Stimulated activated memory B cell treated with anti-CD40 and anti-IgM and Interleukin-4, amounts not matched to agents 10 μg/mL and 1 μg/mL and 100 μg/mL, for 72 hours (primary cell): ENCODE measurements at regions not wholly inside any gene's neighbourhood (a gene's known extent, or its start where the extent isn't known, plus 50 kb on each side); places are given as distances from the start of the nearest gene placed in this dataset.

Experiments
- ATAC-seq: fragments of 150-1000 bp; cut with Tn5 transposase; 2 replicates; pipeline ENCODE4 v1.10.0; 2021
- H3K27ac Mint-ChIP-seq: one replicate; pipeline ENCODE4 v1.8.0; 2022; ENCODE audit warnings: mild to moderate bottlenecking, mixed read lengths
- H3K27me3 Mint-ChIP-seq: one replicate; pipeline ENCODE4 v1.8.0; 2022; ENCODE audit warnings: mixed read lengths
- H3K36me3 Mint-ChIP-seq: one replicate; pipeline ENCODE4 v1.8.0; 2022; ENCODE audit warnings: mixed read lengths
- H3K4me1 Mint-ChIP-seq: one replicate; pipeline ENCODE4 v1.8.0; 2022; ENCODE audit warnings: mixed read lengths
- H3K4me3 Mint-ChIP-seq: one replicate; pipeline ENCODE4 v1.8.0; 2022; ENCODE audit warnings: mild to moderate bottlenecking, moderate library complexity, mixed read lengths
- H3K9me3 Mint-ChIP-seq: one replicate; pipeline ENCODE4 v1.8.0; 2022; ENCODE audit warnings: mixed read lengths

DNA sequence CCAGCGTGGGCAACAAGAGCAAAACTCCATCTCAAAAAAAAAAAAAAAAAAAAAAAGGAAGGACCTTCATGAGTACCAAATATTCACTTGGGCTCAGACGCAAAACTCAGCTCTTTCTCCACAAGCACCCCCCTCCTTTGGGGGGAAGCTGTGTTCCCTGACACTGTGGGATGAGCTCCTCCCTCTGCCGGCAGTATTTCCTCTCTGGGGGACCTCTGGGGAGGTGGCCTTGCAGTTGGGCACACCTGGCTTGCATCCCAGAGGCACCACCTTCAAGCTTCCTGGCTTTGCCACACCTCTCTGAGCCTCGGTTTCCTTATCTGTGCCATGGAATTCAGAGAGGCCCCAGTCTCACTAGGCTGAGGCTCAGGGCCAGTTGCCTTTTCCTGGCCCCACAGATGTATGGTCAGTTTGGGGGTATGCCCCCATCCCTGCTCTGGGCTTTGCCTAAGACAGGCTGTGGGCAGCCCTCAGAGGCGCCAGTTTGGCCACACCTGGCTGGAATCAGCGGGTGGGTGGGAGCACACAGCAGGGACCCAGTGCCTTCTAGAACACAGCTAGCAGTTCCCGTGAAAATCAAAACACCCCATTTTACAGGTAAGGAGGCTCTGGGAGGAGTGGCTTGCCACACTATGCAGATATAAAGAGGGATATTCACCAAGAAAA, 157.5 kb upstream of the IER5L start:
- no peak overlapping the region for H3K27ac Mint-ChIP-seq
- ATAC-seq: no peak
- H3K27me3 Mint-ChIP-seq: peaks cover 37% of the 10 kb centered on the region
- H3K36me3 Mint-ChIP-seq: no peaks in the 10 kb centered on the region
- H3K4me3 Mint-ChIP-seq: no peak overlapping the region
- H3K9me3 Mint-ChIP-seq: peaks cover 6% of the 10 kb centered on the region
- H3K4me1 Mint-ChIP-seq: peaks cover 15% of the 10 kb centered on the region

DNA sequence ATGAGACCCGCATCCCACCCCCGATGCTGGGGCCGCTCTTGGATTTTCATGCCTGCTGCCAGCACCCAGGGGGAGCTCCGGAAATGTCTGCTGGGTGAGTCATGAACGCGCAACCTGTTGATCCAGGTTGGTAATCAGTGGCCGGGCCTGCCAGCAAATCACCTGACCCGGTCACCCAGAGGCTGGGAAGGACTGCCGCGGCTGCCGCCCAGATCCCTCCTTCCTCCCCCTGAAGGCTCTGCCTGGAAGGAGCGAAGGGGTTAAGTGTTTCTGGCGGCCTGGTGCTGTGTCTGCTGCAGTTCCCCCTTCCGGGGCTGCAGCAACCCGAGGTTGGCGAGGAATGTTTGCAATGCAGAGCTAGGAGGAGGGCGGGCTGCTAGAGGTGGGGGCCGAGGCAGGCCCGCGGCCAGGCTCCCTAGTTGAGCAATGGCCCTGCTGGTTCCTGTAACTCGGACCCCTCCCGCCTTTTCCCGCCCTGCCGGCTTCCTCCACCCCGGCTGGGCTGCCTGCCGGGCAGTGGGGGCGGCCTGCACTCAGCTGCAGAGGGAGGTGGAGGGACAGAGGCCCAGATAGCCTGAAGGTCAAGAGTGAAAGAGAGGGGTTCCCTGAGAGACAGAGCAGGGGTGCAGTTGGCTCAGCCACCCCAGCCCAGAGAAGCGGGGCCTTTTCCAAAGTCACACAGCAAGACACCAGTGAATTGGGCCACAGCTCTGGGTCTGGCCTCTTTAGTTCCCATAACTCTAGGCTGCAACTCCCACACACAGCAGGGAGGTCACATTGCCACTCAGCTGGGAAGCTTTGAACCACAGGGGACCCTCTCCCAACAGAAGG, 156.3 kb upstream of the IER5L start:
- peaks cover 6% of the 10 kb centered on the region for H3K9me3 Mint-ChIP-seq
- no peak for ATAC-seq
- peaks cover 15% of the 10 kb centered on the region for H3K4me1 Mint-ChIP-seq
- no peak overlapping the region for H3K27ac Mint-ChIP-seq
- H3K4me3 Mint-ChIP-seq: no peak overlapping the region
- no peaks in the 10 kb centered on the region for H3K36me3 Mint-ChIP-seq
- peaks cover 37% of the 10 kb centered on the region for H3K27me3 Mint-ChIP-seq

DNA sequence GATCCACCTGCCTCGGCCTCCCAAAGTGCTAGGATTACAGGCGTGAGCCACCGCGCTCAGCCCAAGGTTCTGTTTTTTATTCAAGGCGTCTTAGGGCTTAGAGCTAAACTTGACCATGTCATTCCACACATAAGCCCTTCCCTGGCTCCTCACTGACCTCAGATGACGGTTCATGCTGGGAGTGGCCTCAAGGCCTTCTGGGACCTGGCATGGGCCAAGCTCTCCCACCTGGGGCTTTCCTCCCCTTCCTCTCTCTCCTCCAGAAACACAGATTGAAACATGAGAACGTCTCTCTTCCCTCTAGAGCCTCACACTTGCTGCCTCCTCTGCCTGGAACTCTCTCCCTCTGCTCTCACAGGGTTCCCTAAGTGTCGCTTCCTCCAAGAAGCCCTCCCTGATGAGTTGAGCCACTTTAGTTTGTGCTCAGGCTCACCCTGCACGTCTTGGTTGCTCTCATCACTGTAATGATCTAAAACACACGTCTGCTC, 155.6 kb upstream of the IER5L start:
- Mint-ChIP-seq H3K4me1 (peaks cover 16% of the 10 kb centered on the region), H3K27me3 (peaks cover 37% of the 10 kb centered on the region), H3K9me3 (peaks cover 6% of the 10 kb centered on the region), H3K27ac (no peak overlapping the region), H3K4me3 (no peak overlapping the region), H3K36me3 (no peaks in the 10 kb centered on the region)
- ATAC-seq: no peak

DNA sequence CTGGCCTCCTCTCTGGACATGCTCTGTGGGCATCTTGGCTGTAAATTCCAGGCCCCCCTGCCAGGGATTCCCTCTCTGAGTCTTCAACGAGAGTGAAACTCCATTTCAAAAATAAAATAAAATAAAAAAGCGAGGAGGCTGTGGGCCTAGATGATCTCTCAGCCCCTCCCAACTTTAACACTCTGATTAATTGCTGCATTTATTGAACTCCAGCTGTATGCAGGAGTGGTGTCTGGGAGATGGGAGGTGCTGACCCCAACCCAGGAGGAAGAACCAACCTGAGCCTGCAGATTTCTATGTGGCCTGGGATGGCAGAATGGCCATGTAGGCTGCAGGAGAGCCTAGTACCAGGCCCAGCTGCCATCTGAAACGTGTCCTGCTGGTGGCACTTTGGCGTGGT, 154.5 kb upstream of the IER5L start:
- peaks cover 31% of the 10 kb centered on the region for H3K27me3 Mint-ChIP-seq
- no peaks in the 10 kb centered on the region for H3K36me3 Mint-ChIP-seq
- no peak for ATAC-seq
- peaks cover 20% of the 10 kb centered on the region for H3K4me1 Mint-ChIP-seq
- H3K4me3 Mint-ChIP-seq: no peak overlapping the region
- H3K9me3 Mint-ChIP-seq: peaks cover 6% of the 10 kb centered on the region
- no peak overlapping the region for H3K27ac Mint-ChIP-seq

DNA sequence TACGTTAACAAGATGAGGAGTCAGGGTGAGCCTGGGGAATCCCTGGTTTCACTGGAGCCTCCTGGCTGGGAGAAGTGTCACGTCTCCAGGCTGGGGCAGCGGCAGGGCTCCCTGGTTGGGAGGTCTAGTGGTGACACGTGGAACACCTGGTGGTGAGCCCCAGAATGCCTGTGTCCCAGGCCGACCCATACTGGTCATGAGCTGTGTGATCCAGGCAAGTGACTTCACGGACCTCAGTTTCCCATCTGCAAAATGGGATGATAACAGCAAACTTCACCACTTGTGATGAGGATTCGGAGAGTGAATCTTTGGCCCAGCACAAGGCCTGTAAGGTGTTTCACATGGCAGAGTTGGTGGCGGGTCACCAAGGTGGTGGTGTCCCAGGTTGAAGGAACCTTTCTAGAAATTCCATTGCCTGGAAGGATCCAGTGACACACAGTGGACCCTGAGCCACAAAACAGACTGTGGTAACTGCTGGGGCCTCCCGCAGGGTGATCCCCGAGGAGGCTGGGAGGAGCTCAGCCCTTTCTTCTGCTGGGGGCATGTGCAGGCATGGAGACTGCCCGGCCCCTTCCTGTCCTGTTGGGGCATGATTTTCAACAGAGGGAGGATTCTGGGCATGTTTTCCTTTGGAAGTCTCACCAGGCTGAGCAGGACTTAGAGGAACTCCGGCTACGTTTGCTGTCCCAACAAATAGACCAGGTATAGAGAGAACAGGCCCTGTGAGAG, 153.9 kb upstream of the IER5L start:
- Mint-ChIP-seq H3K27ac (no peak overlapping the region), H3K4me3 (no peak overlapping the region), H3K4me1 (peaks cover 20% of the 10 kb centered on the region), H3K36me3 (no peaks in the 10 kb centered on the region), H3K27me3 (peaks cover 28% of the 10 kb centered on the region), H3K9me3 (peaks cover 6% of the 10 kb centered on the region)
- no peak for ATAC-seq

DNA sequence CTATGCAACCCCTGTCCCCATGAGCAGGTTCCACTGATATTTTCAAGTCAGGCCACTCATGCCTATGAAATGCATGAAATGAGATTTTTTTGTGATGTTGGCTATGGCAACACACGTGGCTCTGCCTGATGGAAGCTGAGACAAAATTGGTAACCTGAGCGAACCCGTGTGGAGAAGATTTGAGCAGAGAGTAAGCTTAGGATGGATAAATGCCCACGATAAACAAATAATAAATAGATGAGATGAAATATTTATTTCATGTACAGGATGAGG, 153.4 kb upstream of the IER5L start:
- no peak overlapping the region for H3K4me3 Mint-ChIP-seq
- H3K27ac Mint-ChIP-seq: no peak overlapping the region
- peaks cover 6% of the 10 kb centered on the region for H3K9me3 Mint-ChIP-seq
- H3K4me1 Mint-ChIP-seq: peaks cover 15% of the 10 kb centered on the region
- H3K27me3 Mint-ChIP-seq: peaks cover 23% of the 10 kb centered on the region
- H3K36me3 Mint-ChIP-seq: no peaks in the 10 kb centered on the region
- no peak for ATAC-seq

DNA sequence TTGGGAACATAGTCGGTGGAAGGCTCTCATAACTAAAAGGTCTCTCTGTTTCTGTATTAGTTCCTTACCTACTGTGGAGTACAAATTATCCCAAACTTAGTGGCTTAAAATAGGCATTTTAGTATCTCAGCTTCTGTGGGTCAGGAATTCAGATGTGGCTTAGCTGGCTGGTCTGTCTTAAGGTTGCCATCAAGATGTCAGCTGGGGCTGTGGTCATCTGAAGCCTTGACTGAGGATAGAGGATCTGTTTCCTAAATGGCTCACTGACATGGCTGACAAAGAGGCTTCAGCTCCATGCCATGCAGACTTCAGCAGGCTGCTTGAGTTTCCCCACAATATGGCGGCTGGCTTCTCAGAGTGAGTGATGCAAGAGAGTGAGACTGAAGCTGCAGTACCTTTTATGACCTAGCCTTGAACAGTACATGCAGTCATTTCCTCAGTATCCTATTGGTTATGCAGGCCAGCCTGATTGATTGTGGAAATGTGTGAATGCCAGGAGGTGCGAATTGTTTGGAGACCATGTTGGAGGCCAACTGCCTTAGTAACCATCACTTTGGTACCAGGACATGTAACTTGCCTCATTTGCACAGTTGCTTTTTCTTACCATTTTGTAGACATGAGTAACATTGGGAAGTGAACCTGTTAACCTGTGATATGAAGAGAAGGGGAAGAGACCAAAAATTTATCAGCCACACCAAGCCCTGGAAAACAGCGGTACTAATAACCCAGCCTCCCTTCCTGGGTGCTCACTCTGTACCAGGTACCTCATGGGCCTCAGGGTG, 152.8 kb upstream of the IER5L start:
- H3K9me3 Mint-ChIP-seq: peaks cover 6% of the 10 kb centered on the region
- no peak overlapping the region for H3K27ac Mint-ChIP-seq
- no peak overlapping the region for H3K4me3 Mint-ChIP-seq
- H3K4me1 Mint-ChIP-seq: peaks cover 12% of the 10 kb centered on the region
- ATAC-seq: no peak
- H3K36me3 Mint-ChIP-seq: no peaks in the 10 kb centered on the region
- H3K27me3 Mint-ChIP-seq: peaks cover 21% of the 10 kb centered on the region

DNA sequence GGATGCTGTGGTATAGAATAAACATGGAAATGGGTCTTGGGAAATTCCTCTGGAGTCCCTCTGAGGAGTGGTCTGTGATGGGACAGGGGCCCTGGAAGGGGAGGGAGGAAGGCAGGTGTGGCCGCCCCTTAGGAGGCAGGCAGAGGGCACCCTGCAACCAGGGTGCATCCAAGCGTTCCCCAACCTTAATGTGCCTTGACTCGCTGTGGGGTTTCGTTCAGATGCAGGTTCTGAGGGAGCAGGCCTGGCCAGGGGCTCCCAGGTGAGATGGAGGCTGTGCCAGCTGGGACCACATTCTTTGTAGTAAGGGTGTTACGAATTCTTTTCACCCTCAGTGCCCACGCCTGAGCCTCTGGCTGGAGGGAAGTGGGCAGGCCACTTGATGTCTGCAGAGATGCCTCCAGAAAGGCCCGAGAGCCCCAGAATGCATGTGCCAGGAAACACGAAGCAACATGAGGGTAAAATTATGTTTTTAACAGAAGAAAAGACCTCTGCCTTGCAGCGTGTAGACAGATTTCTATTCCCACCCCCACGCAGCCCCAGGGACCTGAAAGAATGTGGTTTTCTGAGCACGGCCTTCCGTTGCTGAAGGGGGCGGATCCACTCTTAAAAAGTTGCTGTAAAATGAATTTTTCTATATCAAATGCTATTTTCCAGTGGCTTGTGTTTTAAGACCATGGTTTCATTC, 150.4 kb upstream of the IER5L start:
- no peak overlapping the region for H3K27ac Mint-ChIP-seq
- H3K9me3 Mint-ChIP-seq: peaks cover 6% of the 10 kb centered on the region
- H3K27me3 Mint-ChIP-seq: peaks cover 4% of the 10 kb centered on the region
- peaks cover 5% of the 10 kb centered on the region for H3K4me1 Mint-ChIP-seq
- no peak overlapping the region for H3K4me3 Mint-ChIP-seq
- H3K36me3 Mint-ChIP-seq: no peaks in the 10 kb centered on the region
- no peak for ATAC-seq

DNA sequence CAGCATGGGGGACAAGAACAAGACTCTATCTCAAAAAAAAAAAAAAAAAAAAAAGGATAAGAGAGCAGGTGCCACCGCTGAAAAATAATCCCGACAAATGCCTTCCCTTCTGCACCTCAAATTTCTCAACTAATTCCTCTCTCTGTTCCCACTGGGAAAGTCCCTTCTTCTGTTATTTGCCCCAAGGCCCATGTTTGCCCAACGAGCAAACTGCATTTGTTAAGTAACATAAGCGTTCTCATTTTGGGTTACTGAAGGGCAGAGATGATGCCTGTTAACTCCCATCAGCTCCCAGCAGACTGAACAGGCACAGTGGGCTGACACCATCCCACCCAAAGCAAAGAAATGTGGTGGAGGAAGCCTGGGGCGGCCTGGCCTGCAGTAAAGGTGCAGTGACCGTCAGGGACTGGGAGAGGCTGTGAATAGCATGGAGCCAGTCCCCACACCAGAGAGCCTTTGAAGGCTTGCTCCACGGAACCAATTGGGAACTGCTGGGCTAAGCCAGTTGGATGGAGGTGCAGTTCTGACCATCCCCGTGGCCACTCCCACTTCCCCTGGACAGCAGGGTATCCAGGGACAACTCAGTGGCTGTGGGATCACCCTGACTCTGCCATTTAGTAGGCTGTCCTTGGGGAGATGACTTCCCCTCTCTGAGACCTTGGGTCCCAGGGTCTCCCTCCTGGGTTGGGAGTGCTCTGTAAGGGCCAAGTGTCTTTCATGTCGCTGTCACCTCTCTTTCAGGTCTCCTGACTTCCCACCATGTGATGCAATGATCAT, 149.7 kb upstream of the IER5L start:
- no peak for ATAC-seq
- H3K27me3 Mint-ChIP-seq: peaks cover 9% of the 10 kb centered on the region
- no peaks in the 10 kb centered on the region for H3K36me3 Mint-ChIP-seq
- peaks cover 5% of the 10 kb centered on the region for H3K4me1 Mint-ChIP-seq
- H3K4me3 Mint-ChIP-seq: no peak overlapping the region
- peaks cover 6% of the 10 kb centered on the region for H3K9me3 Mint-ChIP-seq
- H3K27ac Mint-ChIP-seq: no peak overlapping the region

DNA sequence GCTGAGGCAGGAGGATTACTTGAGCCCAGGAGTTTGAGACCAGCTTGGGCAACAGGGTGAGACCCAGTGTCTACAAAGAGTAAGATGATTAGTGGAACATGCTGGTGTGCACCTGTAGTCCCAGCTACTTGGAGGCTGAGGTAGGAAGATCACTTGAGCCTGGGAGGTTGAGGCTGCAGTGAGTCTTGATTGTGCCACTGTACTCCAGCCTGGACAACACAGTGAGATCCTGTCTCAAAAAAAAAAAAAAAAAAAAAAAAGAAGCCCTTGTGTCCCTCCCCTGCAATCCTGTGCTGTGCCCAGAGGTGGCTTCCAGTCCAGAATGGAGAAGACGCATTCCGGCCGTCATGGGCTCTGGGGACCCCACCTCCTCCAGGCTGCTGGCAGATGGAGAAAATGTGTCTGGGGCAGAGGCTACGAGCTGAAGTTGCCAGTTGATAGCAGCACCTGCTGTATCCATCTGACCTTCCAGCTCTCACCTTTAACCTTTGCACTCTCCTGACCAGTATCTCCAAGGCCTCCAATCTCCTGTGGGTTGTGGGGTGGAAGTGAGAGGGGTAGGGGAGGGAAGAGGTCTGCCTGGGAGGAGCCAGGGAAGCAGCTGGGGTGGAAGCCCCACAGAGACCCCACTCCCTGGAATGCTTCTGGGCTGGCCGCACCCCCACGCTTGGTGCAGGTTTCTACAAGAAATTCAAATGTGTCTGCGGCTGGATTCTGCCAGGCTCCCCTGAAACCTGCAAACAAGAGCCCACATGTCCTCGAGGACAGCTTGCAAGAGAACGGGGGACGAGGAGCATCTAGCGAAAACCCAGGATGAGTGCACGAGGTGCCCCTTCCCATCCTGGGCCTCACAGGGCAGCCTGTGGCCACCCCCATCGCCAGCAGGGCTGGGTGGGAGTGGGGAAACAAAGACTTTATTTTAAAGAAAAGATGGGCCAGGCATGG, 148.3 kb upstream of the IER5L start:
- peaks cover 21% of the 10 kb centered on the region for H3K27me3 Mint-ChIP-seq
- H3K4me1 Mint-ChIP-seq: peaks cover 5% of the 10 kb centered on the region
- H3K9me3 Mint-ChIP-seq: peaks cover 4% of the 10 kb centered on the region
- H3K36me3 Mint-ChIP-seq: no peaks in the 10 kb centered on the region
- H3K4me3 Mint-ChIP-seq: no peak overlapping the region
- ATAC-seq: no peak
- H3K27ac Mint-ChIP-seq: no peak overlapping the region

DNA sequence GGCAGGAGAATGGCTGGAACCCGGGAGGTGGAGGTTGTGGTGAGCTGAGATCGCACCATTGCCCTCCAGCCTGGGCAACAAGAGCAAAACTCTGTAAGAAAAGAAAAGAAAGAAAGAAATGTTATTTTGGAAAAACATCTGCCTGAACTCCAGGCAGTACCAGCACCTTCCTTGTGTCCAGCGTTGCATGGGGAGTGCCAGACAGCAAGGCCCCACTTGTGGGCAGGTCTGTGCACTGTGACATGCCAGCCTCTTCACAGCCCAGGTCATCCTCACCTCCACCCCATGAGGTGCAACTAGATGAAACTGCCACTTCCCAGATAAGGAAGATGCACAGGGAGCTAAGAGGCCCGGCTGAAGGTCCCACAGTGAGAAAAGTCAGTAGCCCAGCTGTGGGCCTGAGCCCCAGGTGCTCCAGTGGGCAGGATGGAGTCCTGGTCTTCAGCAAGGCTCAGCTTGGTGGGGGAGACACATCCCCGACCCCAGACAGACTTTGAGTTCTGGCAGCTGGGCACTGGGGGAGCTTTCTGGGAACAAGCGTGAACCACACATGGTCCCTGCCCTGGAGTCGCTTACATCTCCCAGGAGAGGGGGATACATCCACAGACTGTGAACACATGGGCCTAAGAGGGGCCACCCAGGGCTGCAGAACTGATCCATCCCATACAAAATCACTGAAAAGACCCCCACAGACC, 146.9 kb upstream of the IER5L start:
- peaks cover 30% of the 10 kb centered on the region for H3K27me3 Mint-ChIP-seq
- peaks cover 17% of the 10 kb centered on the region for H3K4me1 Mint-ChIP-seq
- no peaks in the 10 kb centered on the region for H3K9me3 Mint-ChIP-seq
- no peak overlapping the region for H3K27ac Mint-ChIP-seq
- no peak for ATAC-seq
- H3K4me3 Mint-ChIP-seq: no peak overlapping the region
- H3K36me3 Mint-ChIP-seq: no peaks in the 10 kb centered on the region

DNA sequence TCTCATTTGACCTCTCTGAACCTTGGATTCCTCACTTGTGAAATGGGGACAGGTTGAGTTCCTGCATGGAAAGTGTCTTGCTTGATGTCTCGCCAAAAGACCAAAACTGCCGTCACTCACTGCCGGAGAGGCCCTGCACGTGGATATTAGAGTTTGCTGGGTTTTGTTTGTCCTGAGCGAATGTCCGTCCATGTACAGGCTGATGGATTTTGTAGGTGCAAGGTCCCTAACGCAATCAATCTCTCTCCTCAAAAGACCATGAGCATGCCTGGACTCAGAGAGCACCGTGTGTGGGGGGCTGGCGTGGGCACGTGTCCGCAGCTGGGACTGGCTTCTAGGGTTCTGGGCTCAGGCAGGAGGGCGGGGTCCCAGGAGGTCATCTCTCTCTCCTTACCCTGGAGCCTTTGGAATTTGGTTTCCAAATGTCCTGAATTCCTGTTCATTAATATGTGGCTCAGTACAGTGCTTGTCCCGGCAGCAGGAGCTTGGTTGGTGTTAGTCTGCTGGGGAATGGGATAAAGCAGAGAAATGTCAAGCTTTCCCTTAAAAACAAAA, 146.0 kb upstream of the IER5L start:
- Mint-ChIP-seq H3K4me1 (peaks cover 19% of the 10 kb centered on the region), H3K9me3 (no peaks in the 10 kb centered on the region), H3K27ac (no peak overlapping the region), H3K4me3 (no peak overlapping the region), H3K27me3 (peaks cover 38% of the 10 kb centered on the region), H3K36me3 (no peaks in the 10 kb centered on the region)
- ATAC-seq: no peak
